H54 (cell line): ENCODE measurements at regions not wholly inside any gene's neighbourhood (a gene's known extent, or its start where the extent isn't known, plus 50 kb on each side); places are given as distances from the start of the nearest gene placed in this dataset.
A peak's percentile ranks its signal among the peaks of the same experiment; 100 is the strongest.
"Not testable (repeated sequence)": the region's sequence is repeated elsewhere in the genome, so short reads cannot be mapped to it uniquely, and the experiment has no call there.

Source experiments
- DNase-seq: peaks from one replicate; pipeline ENCODE4 v3.0.0; 2011; ENCODE audit warnings: low spot score, mixed read lengths; ENCODE audit not compliant: insufficient read length
- FAIRE-seq: peaks from 3 replicates; lab custom pipeline; 2011; peaks lifted over from hg19 to GRCh38; lab: Jason Lieb, UNC
- POLR2A ChIP-seq: IDR thresholded peaks from 2 replicates; pipeline ENCODE4 v1.6.1; 2011; ENCODE audit warnings: low read depth, mild to moderate bottlenecking, low read length

GRCh38 chr13:90565985-90566713, 781.3 kb upstream of the MIR17HG start:
- FAIRE-seq (peak; percentile 41), DNase-seq (no peak)
- TF ChIP-seq POLR2A, result no peak

- DNase-seq (no peak), FAIRE-seq (no peak)
- TF ChIP-seq POLR2A, result no peak
Observed at GRCh38 chr13:90568165-90568564, 779.3 kb upstream of the MIR17HG start.

- no peak for DNase-seq
- no peak for FAIRE-seq
- TF ChIP-seq POLR2A, result no peak
Observed at GRCh38 chr13:90576067-90576466, 771.4 kb upstream of the MIR17HG start.

- no peak for TF ChIP-seq POLR2A
- FAIRE-seq (no peak), DNase-seq (no peak)
Observed at GRCh38 chr13:90577726-90578125, 769.8 kb upstream of the MIR17HG start.

GRCh38 chr13:90585392-90585791, 762.1 kb upstream of the MIR17HG start:
- no peak for DNase-seq
- no peak for FAIRE-seq
- no peak for TF ChIP-seq POLR2A

GRCh38 chr13:90591260-90591926, 756.1 kb upstream of the MIR17HG start:
- no peak for FAIRE-seq
- TF ChIP-seq POLR2A, result no peak
- DNase-seq, result no peak

- no peak for TF ChIP-seq POLR2A
- no peak for FAIRE-seq
- DNase-seq, result no peak
Observed at GRCh38 chr13:90591927-90592268, 755.6 kb upstream of the MIR17HG start.

- TF ChIP-seq POLR2A, result no peak
- no peak for DNase-seq
- no peak for FAIRE-seq
Observed at GRCh38 chr13:90592943-90593342, 754.5 kb upstream of the MIR17HG start.

- DNase-seq (peak; percentile 2), FAIRE-seq (peak; percentile 94)
- no peak for TF ChIP-seq POLR2A
Observed at GRCh38 chr13:90594681-90595080, 752.8 kb upstream of the MIR17HG start.

GRCh38 chr13:90605664-90606063, 741.8 kb upstream of the MIR17HG start:
- no peak for TF ChIP-seq POLR2A
- FAIRE-seq (no peak), DNase-seq (no peak)

- FAIRE-seq, DNase-seq: not testable (repeated sequence)
Observed at GRCh38 chr13:90606921-90607320, 740.6 kb upstream of the MIR17HG start.

GRCh38 chr13:90612391-90612790, 735.1 kb upstream of the MIR17HG start:
- no peak for TF ChIP-seq POLR2A
- DNase-seq (no peak), FAIRE-seq (no peak)

- DNase-seq, result no peak
- no peak for TF ChIP-seq POLR2A
- no peak for FAIRE-seq
Observed at GRCh38 chr13:90613076-90613795, 734.3 kb upstream of the MIR17HG start.

- DNase-seq (no peak), FAIRE-seq (no peak)
- TF ChIP-seq POLR2A, result no peak
Observed at GRCh38 chr13:90615236-90615635, 732.3 kb upstream of the MIR17HG start.
